Progenitor cell of endocrine pancreas (in vitro differentiated cells): ENCODE measurements at regions not wholly inside any gene's neighbourhood (a gene's known extent, or its start where the extent isn't known, plus 50 kb on each side); places are given as distances from the start of the nearest gene placed in this dataset.

ENCODE experiments used
- DNase-seq: peaks from one replicate; pipeline ENCODE4 v3.0.0; 2021; ENCODE audit warnings: low spot score; ENCODE audit not compliant: unreplicated experiment
- H3K27ac Mint-ChIP-seq: 2 replicates; pipeline ENCODE4 v1.8.0; 2021; ENCODE audit warnings: mild to moderate bottlenecking, moderate library complexity, mixed read lengths
- H3K27me3 Mint-ChIP-seq: 2 replicates; pipeline ENCODE4 v1.8.0; 2021; ENCODE audit warnings: mixed read lengths
- H3K36me3 Mint-ChIP-seq: 2 replicates; pipeline ENCODE4 v1.8.0; 2022; ENCODE audit warnings: mixed read lengths; ENCODE audit not compliant: insufficient read depth
- H3K4me1 Mint-ChIP-seq: 2 replicates; pipeline ENCODE4 v1.8.0; 2021; ENCODE audit warnings: low read depth, mixed read lengths
- H3K4me3 Mint-ChIP-seq: 2 replicates; pipeline ENCODE4 v1.8.0; 2021; ENCODE audit warnings: low read depth, mild to moderate bottlenecking, moderate library complexity, mixed read lengths
- H3K9me3 Mint-ChIP-seq: 2 replicates; pipeline ENCODE4 v1.8.0; 2021; ENCODE audit warnings: low read depth, mixed read lengths
- TF ChIP-seq, protein P1 (sequence below): fragments of 200-600 bp; sonication (generic); IDR thresholded peaks from one replicate; pipeline ENCODE4 v1.5.0; 2021; ENCODE audit warnings: antibody characterized with exemption, mild to moderate bottlenecking; ENCODE audit not compliant: unreplicated experiment

DNA sequence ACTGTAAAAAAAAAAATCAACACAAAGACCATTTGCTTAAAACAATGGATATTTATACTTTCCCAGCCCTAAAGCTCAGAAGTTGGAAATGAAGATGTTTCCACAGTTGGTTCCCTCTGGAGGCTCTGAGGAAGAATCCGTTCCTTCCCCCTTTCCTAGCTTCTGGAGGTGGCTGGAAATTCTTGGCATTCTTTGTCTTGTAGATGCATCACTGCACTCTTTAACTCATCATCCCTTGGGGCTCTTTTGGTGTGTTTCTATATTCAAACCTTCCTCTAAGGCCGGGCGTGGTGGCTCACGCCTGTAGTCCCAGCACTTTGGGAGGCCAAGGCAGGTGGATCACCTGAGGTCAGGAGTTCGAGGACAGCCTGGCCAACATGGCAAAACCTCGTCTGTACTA is 78.7 kb downstream of the VCX3A start:
- H3K27me3 Mint-ChIP-seq: no peaks in the 10 kb centered on the region
- DNase-seq: no peak

DNA sequence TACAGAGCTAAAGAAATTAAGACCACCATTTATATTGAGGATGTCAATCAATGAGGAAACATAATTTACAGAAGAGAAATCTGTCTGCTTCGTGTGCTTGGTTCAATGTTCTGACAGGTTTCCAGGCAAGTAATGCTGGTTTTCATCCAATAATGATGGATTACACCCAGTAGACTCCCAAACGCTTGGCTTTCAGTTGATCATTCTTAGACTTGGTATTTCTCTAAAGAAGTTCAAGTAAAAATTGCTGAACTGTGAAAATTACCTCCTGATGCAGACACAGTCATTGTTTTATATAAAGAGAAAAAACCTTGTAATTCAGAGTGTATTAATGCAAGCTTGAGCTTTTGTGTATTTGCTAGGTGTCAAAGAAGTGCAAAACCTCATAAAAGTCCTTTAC is 85.0 kb downstream of the VCX3A start:
- H3K4me1 Mint-ChIP-seq: peaks cover 10% of the 10 kb centered on the region
- H3K9me3 Mint-ChIP-seq: no peaks in the 10 kb centered on the region
- DNase-seq: no peak
- H3K27ac Mint-ChIP-seq: no peak overlapping the region
- no peak overlapping the region for H3K4me3 Mint-ChIP-seq
- H3K36me3 Mint-ChIP-seq: no peaks in the 10 kb centered on the region
- TF ChIP-seq, protein P1, sequence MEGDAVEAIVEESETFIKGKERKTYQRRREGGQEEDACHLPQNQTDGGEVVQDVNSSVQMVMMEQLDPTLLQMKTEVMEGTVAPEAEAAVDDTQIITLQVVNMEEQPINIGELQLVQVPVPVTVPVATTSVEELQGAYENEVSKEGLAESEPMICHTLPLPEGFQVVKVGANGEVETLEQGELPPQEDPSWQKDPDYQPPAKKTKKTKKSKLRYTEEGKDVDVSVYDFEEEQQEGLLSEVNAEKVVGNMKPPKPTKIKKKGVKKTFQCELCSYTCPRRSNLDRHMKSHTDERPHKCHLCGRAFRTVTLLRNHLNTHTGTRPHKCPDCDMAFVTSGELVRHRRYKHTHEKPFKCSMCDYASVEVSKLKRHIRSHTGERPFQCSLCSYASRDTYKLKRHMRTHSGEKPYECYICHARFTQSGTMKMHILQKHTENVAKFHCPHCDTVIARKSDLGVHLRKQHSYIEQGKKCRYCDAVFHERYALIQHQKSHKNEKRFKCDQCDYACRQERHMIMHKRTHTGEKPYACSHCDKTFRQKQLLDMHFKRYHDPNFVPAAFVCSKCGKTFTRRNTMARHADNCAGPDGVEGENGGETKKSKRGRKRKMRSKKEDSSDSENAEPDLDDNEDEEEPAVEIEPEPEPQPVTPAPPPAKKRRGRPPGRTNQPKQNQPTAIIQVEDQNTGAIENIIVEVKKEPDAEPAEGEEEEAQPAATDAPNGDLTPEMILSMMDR: no peak
- no peaks in the 10 kb centered on the region for H3K27me3 Mint-ChIP-seq

More for the DNA sequence above, 78.7 kb downstream of the VCX3A start:
- Mint-ChIP-seq H3K36me3 (no peaks in the 10 kb centered on the region), H3K4me3 (no peak overlapping the region), H3K9me3 (no peaks in the 10 kb centered on the region), H3K27ac (no peak overlapping the region), H3K4me1 (peaks cover 4% of the 10 kb centered on the region)
- TF ChIP-seq, protein P1: no peak

DNA sequence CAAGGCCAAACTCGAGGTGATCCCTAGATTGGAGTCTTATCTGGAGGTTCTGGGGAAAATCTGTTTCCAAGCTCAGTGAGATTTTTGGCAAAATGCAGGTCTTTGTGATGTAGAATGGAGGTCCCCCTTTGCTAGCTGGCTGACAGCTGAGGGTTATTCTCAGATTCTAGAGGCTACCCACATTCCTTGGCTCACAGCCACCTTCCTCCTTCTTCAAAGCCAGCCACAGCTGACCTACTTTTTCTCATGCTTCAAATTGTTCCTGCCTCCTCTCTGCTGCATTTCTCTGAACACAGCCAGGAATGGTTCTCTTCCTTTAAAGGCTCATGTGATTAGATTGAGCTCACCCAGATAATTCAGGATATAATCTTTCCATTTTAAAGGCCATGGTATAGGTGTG is 86.9 kb downstream of the VCX3A start:
- H3K9me3 Mint-ChIP-seq: no peaks in the 10 kb centered on the region

GRCh38 chrX:6446582-6446981 is 88.3 kb downstream of the VCX3A start:
- Mint-ChIP-seq H3K27me3 (no peaks in the 10 kb centered on the region), H3K36me3 (no peaks in the 10 kb centered on the region), H3K4me3 (no peak overlapping the region), H3K4me1 (peaks cover 10% of the 10 kb centered on the region), H3K9me3 (no peaks in the 10 kb centered on the region), H3K27ac (no peak overlapping the region)
- no peak for DNase-seq
- TF ChIP-seq, protein P1: no peak

More for the DNA sequence above, 86.9 kb downstream of the VCX3A start:
- peaks cover 10% of the 10 kb centered on the region for H3K4me1 Mint-ChIP-seq
- H3K4me3 Mint-ChIP-seq: no peak overlapping the region
- no peak for DNase-seq
- TF ChIP-seq, protein P1: no peak
- H3K27ac Mint-ChIP-seq: no peak overlapping the region
- no peaks in the 10 kb centered on the region for H3K27me3 Mint-ChIP-seq
- H3K36me3 Mint-ChIP-seq: no peaks in the 10 kb centered on the region

- H3K4me3 Mint-ChIP-seq: no peak overlapping the region
- H3K36me3 Mint-ChIP-seq: no peaks in the 10 kb centered on the region
- TF ChIP-seq, protein P1: no peak
- DNase-seq: no peak
- H3K27ac Mint-ChIP-seq: no peak overlapping the region
- no peaks in the 10 kb centered on the region for H3K4me1 Mint-ChIP-seq
- H3K9me3 Mint-ChIP-seq: no peaks in the 10 kb centered on the region
- H3K27me3 Mint-ChIP-seq: no peaks in the 10 kb centered on the region
Observed at GRCh38 chrX:6440648-6441047, 94.3 kb downstream of the VCX3A start.

DNA sequence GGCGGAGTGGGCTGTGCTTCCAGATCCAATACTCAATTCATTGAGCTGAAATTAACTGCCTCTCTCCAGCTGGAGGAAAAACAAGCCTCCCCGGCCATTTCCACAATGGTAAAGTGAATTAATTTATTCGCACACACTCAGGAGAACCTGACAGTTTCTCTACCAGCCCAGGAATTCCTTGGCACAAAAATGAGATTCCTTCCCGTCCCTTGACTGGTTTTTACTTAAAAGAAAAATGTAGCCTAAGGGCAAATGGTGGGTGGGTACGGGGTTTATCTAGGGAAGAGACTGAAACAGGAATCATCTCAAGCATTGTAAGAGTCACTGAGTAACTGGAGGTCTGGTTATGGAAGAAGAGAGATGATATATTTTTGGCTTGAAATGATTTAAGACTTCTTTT is 102.7 kb downstream of the VCX3A start:
- Mint-ChIP-seq H3K4me3 (no peak overlapping the region), H3K36me3 (no peaks in the 10 kb centered on the region), H3K27ac (no peak overlapping the region)

More for the DNA sequence above, 102.7 kb downstream of the VCX3A start:
- Mint-ChIP-seq H3K4me1 (peaks cover 11% of the 10 kb centered on the region), H3K27me3 (no peaks in the 10 kb centered on the region), H3K9me3 (no peaks in the 10 kb centered on the region)
- TF ChIP-seq, protein P1: no peak
- no peak for DNase-seq
